ENCODE measurements at regions not wholly inside any gene's neighbourhood (a gene's known extent, or its start where the extent isn't known, plus 50 kb on each side); places are given as distances from the start of the nearest gene placed in this dataset.
"Not testable (repeated sequence)": the region's sequence is repeated elsewhere in the genome, so short reads cannot be mapped to it uniquely, and the experiment has no call there.

GRCh38 chr3:191737742-191738141 is 276.8 kb downstream of the PYDC2 start:
- H3K27ac Mint-ChIP-seq: no peak overlapping the region
- peaks cover 30% of the 10 kb centered on the region for H3K9me3 Mint-ChIP-seq
- no peak overlapping the region for H3K4me3 Mint-ChIP-seq
- no peaks in the 10 kb centered on the region for H3K27me3 Mint-ChIP-seq
- intact Hi-C loops (cut with DNase I, micrococcal nuclease): no loop called here
- H3K36me3 Mint-ChIP-seq (ENCODE audit: low read depth): no peaks in the 10 kb centered on the region
- H3K4me1 ChIP-seq (ENCODE audit: insufficient read depth, low read length): no peaks in the 10 kb centered on the region
- DNase-seq: no peak
- no peak for TF ChIP-seq CTCF (IDR thresholded peaks at IDR 0.05)
- POLR2A ChIA-PET: no interaction called here
- H3K36me3 ChIP-seq (ENCODE audit: insufficient read depth, low read length): no peaks in the 10 kb centered on the region
- peaks cover 0 to 7% of the 10 kb centered on the region in 2 experiments for H3K9me3 ChIP-seq (ENCODE audit: control insufficient read depth in 1 of 2, insufficient read depth in 1 of 2, low read length in 2 of 2)
- no peak overlapping the region for H3K27ac ChIP-seq (ENCODE audit: low read depth in 1 of 2, low read length in 2 of 2)
- no peak overlapping the region for H3K4me3 ChIP-seq (ENCODE audit: low read length)
- CTCF ChIA-PET: no interaction called here
- no peaks in the 10 kb centered on the region for H3K27me3 ChIP-seq (ENCODE audit: control insufficient read depth in 1 of 2, insufficient read depth in 2 of 2, low read length in 2 of 2)
- H3K4me1 Mint-ChIP-seq (ENCODE audit: low read depth): no peaks in the 10 kb centered on the region
- no peak for ATAC-seq (ENCODE audit: poor library complexity)

GRCh38 chr3:191740712-191741111 is 279.7 kb downstream of the PYDC2 start:
- Mint-ChIP-seq H3K27ac (no peak overlapping the region), H3K4me1 (ENCODE audit: low read depth) (no peaks in the 10 kb centered on the region), H3K4me3 (no peak overlapping the region), H3K36me3 (ENCODE audit: low read depth) (no peaks in the 10 kb centered on the region), H3K27me3 (no peaks in the 10 kb centered on the region), H3K9me3 (peaks cover 28% of the 10 kb centered on the region)
- peaks cover 0 to 11% of the 10 kb centered on the region in 2 experiments for H3K9me3 ChIP-seq (ENCODE audit: control insufficient read depth in 1 of 2, insufficient read depth in 1 of 2, low read length in 2 of 2)
- no peaks in the 10 kb centered on the region for H3K36me3 ChIP-seq (ENCODE audit: insufficient read depth, low read length)
- no peak for TF ChIP-seq CTCF (IDR thresholded peaks at IDR 0.05)
- no peaks in the 10 kb centered on the region for H3K27me3 ChIP-seq (ENCODE audit: control insufficient read depth in 1 of 2, insufficient read depth in 2 of 2, low read length in 2 of 2)
- CTCF ChIA-PET: no interaction called here
- no peak overlapping the region for H3K27ac ChIP-seq (ENCODE audit: low read depth in 1 of 2, low read length in 2 of 2)
- H3K4me1 ChIP-seq (ENCODE audit: insufficient read depth, low read length): no peaks in the 10 kb centered on the region
- intact Hi-C loops (cut with DNase I, micrococcal nuclease): no loop called here
- H3K4me3 ChIP-seq (ENCODE audit: low read length): no peak overlapping the region
- DNase-seq (no peak), ATAC-seq (ENCODE audit: poor library complexity) (no peak)
- POLR2A ChIA-PET: no interaction called here

- H3K4me3 ChIP-seq (ENCODE audit: low read length); POLR2A ChIA-PET; ATAC-seq (ENCODE audit: poor library complexity); H3K27me3 ChIP-seq (ENCODE audit: control insufficient read depth in 1 of 2, insufficient read depth in 2 of 2, low read length in 2 of 2); H3K36me3 Mint-ChIP-seq (ENCODE audit: low read depth); H3K27ac ChIP-seq (ENCODE audit: low read depth in 1 of 2, low read length in 2 of 2); CTCF ChIA-PET; H3K27ac Mint-ChIP-seq; H3K27me3 Mint-ChIP-seq; H3K4me1 Mint-ChIP-seq (ENCODE audit: low read depth); H3K4me1 ChIP-seq (ENCODE audit: insufficient read depth, low read length); H3K36me3 ChIP-seq (ENCODE audit: insufficient read depth, low read length); intact Hi-C loops (cut with DNase I, micrococcal nuclease); DNase-seq; H3K4me3 Mint-ChIP-seq: not testable (repeated sequence)
- H3K9me3 Mint-ChIP-seq: peaks cover 25% of the 10 kb centered on the region
- H3K9me3 ChIP-seq (ENCODE audit: control insufficient read depth in 1 of 2, insufficient read depth in 1 of 2, low read length in 2 of 2): peaks cover 0 to 11% of the 10 kb centered on the region in 2 experiments
Measured at GRCh38 chr3:191741847-191742350, 280.9 kb downstream of the PYDC2 start.

GRCh38 chr3:191743283-191743682 is 282.3 kb downstream of the PYDC2 start:
- peaks cover 23% of the 10 kb centered on the region for H3K9me3 Mint-ChIP-seq
- H3K27ac Mint-ChIP-seq: no peak overlapping the region
- no peak overlapping the region for H3K4me3 Mint-ChIP-seq
- no peaks in the 10 kb centered on the region for H3K4me1 Mint-ChIP-seq (ENCODE audit: low read depth)
- intact Hi-C loops (cut with DNase I, micrococcal nuclease): no loop called here
- no peak overlapping the region for H3K27ac ChIP-seq (ENCODE audit: low read depth in 1 of 2, low read length in 2 of 2)
- ChIA-PET CTCF (no interaction called here), POLR2A (no interaction called here)
- H3K27me3 ChIP-seq (ENCODE audit: control insufficient read depth in 1 of 2, insufficient read depth in 2 of 2, low read length in 2 of 2): no peaks in the 10 kb centered on the region
- no peak for DNase-seq
- H3K4me3 ChIP-seq (ENCODE audit: low read length): no peak overlapping the region
- H3K4me1 ChIP-seq (ENCODE audit: insufficient read depth, low read length): no peaks in the 10 kb centered on the region
- ATAC-seq (ENCODE audit: poor library complexity): no peak
- TF ChIP-seq CTCF (IDR thresholded peaks at IDR 0.05): no peak
- peaks cover 0 to 7% of the 10 kb centered on the region in 2 experiments for H3K9me3 ChIP-seq (ENCODE audit: control insufficient read depth in 1 of 2, insufficient read depth in 1 of 2, low read length in 2 of 2)
- H3K36me3 ChIP-seq (ENCODE audit: insufficient read depth, low read length): no peaks in the 10 kb centered on the region
- H3K36me3 Mint-ChIP-seq (ENCODE audit: low read depth): no peaks in the 10 kb centered on the region
- H3K27me3 Mint-ChIP-seq: no peaks in the 10 kb centered on the region
